Dermis blood vessel endothelial cell (primary cell): ENCODE measurements at regions not wholly inside any gene's neighbourhood (a gene's known extent, or its start where the extent isn't known, plus 50 kb on each side); places are given as distances from the start of the nearest gene placed in this dataset.
"Not testable (repeated sequence)": the region's sequence is repeated elsewhere in the genome, so short reads cannot be mapped to it uniquely, and the experiment has no call there.

Experiments used
- DNase-seq: peaks from one replicate; pipeline ENCODE4 v3.0.0; 2010

GRCh38 chr12:78269620-78270019 is 438.9 kb downstream of the NAV3 start:
- DNase-seq: no peak

- DNase-seq: no peak
Observed at GRCh38 chr12:78271546-78271945, 440.9 kb downstream of the NAV3 start.

GRCh38 chr12:78275886-78276285 is 445.2 kb downstream of the NAV3 start:
- DNase-seq: no peak

GRCh38 chr12:78278706-78279190 is 448.1 kb downstream of the NAV3 start:
- DNase-seq: no peak

- no peak for DNase-seq
Observed at GRCh38 chr12:78279567-78279966, 448.9 kb downstream of the NAV3 start.

- DNase-seq: not testable (repeated sequence)
Observed at GRCh38 chr12:78281102-78281501, 450.4 kb downstream of the NAV3 start.

GRCh38 chr12:78284417-78284816 is 453.7 kb downstream of the NAV3 start:
- no peak for DNase-seq

GRCh38 chr12:78290606-78291345 is 460.1 kb downstream of the NAV3 start:
- DNase-seq: no peak

- DNase-seq: peak; percentile 10
Observed at GRCh38 chr12:78293059-78293686, 462.5 kb downstream of the NAV3 start.

- DNase-seq: not testable (repeated sequence)
Observed at GRCh38 chr12:78301282-78301681, 470.6 kb downstream of the NAV3 start.

GRCh38 chr12:78305808-78306207 is 475.1 kb downstream of the NAV3 start:
- DNase-seq: no peak

- no peak for DNase-seq
Observed at GRCh38 chr12:78306236-78306635, 475.5 kb downstream of the NAV3 start.

- DNase-seq: no peak
Observed at GRCh38 chr12:78308701-78309100, 478.0 kb downstream of the NAV3 start.

GRCh38 chr12:78315028-78315427 is 484.3 kb downstream of the NAV3 start:
- DNase-seq: no peak

GRCh38 chr12:78316136-78316535 is 485.4 kb downstream of the NAV3 start:
- no peak for DNase-seq

GRCh38 chr12:78316631-78317468 is 486.2 kb downstream of the NAV3 start:
- DNase-seq: no peak

- no peak for DNase-seq
Observed at GRCh38 chr12:78321696-78322095, 491.0 kb downstream of the NAV3 start.

- DNase-seq: no peak
Observed at GRCh38 chr12:78323226-78323625, 492.5 kb downstream of the NAV3 start.

GRCh38 chr12:78324234-78324633 is 493.5 kb downstream of the NAV3 start:
- no peak for DNase-seq

- no peak for DNase-seq
Observed at GRCh38 chr12:78328524-78328923, 497.8 kb downstream of the NAV3 start.

GRCh38 chr12:78330131-78330530 is 499.4 kb downstream of the NAV3 start:
- DNase-seq: no peak

GRCh38 chr12:78331181-78331580 is 500.5 kb downstream of the NAV3 start:
- no peak for DNase-seq

- DNase-seq: no peak
Observed at GRCh38 chr12:78331753-78332152, 501.1 kb downstream of the NAV3 start.
